Pons (tissue), 1 donor: ENCODE measurements at regions not wholly inside any gene's neighbourhood (a gene's known extent, or its start where the extent isn't known, plus 50 kb on each side); places are given as distances from the start of the nearest gene placed in this dataset.

ENCODE experiments used
- DNase-seq: peaks from one replicate; pipeline ENCODE4 v3.0.0-alpha.2; 2016; ENCODE audit warnings: low spot score

- no peak for DNase-seq
These were observed 473.6 kb downstream of the EPHA7 start for GRCh38 chr6:92945799-92946198.

- no peak for DNase-seq
These were observed 475.2 kb downstream of the EPHA7 start for GRCh38 chr6:92944132-92944531.

GRCh38 chr6:92942549-92942948, 476.8 kb downstream of the EPHA7 start:
- DNase-seq = no peak

- no peak for DNase-seq
These were observed 484.7 kb downstream of the EPHA7 start for GRCh38 chr6:92934625-92935024.

GRCh38 chr6:92930171-92930570, 489.2 kb downstream of the EPHA7 start:
- DNase-seq = no peak

GRCh38 chr6:92922216-92922806, 497.0 kb downstream of the EPHA7 start:
- DNase-seq = no peak

- DNase-seq = no peak
These were observed 503.9 kb downstream of the EPHA7 start for GRCh38 chr6:92915466-92915865.

GRCh38 chr6:92911301-92911700, 508.1 kb downstream of the EPHA7 start:
- no peak for DNase-seq

GRCh38 chr6:92910646-92911045, 508.7 kb downstream of the EPHA7 start:
- no peak for DNase-seq

- no peak for DNase-seq
These were observed 513.0 kb downstream of the EPHA7 start for GRCh38 chr6:92906385-92906784.

GRCh38 chr6:92893741-92894140, 525.6 kb downstream of the EPHA7 start:
- DNase-seq = no peak

GRCh38 chr6:92892626-92893170, 526.7 kb downstream of the EPHA7 start:
- DNase-seq = no peak

GRCh38 chr6:92888316-92888715, 531.0 kb downstream of the EPHA7 start:
- DNase-seq = no peak

- DNase-seq = no peak
These were observed 531.5 kb downstream of the EPHA7 start for GRCh38 chr6:92887871-92888270.

- no peak for DNase-seq
These were observed 539.8 kb downstream of the EPHA7 start for GRCh38 chr6:92879526-92879925.

GRCh38 chr6:92864966-92865555, 554.3 kb downstream of the EPHA7 start:
- DNase-seq = no peak

GRCh38 chr6:92849636-92850035, 569.7 kb downstream of the EPHA7 start:
- DNase-seq = no peak

- DNase-seq = no peak
These were observed 570.5 kb downstream of the EPHA7 start for GRCh38 chr6:92848901-92849300.

GRCh38 chr6:92848459-92848858, 570.9 kb downstream of the EPHA7 start:
- no peak for DNase-seq

- DNase-seq = no peak
These were observed 571.4 kb downstream of the EPHA7 start for GRCh38 chr6:92847988-92848387.

GRCh38 chr6:92840246-92840930, 579.0 kb downstream of the EPHA7 start:
- DNase-seq = no peak

GRCh38 chr6:92828788-92829187, 590.6 kb downstream of the EPHA7 start:
- DNase-seq = no peak

- DNase-seq = no peak
These were observed 592.3 kb downstream of the EPHA7 start for GRCh38 chr6:92827104-92827503.
